ENCODE measurements at regions not wholly inside any gene's neighbourhood (a gene's known extent, or its start where the extent isn't known, plus 50 kb on each side); places are given as distances from the start of the nearest gene placed in this dataset.

GRCh38 chr16:77668201-77668600, 54.1 kb upstream of the NUDT7 start:
- no peak for DNase-seq

GRCh38 chr16:77669057-77669456, 53.3 kb upstream of the NUDT7 start:
- no peak for DNase-seq

Measured in NCI-H1930 (cell line).